ENCODE measurements at regions not wholly inside any gene's neighbourhood (a gene's known extent, or its start where the extent isn't known, plus 50 kb on each side); places are given as distances from the start of the nearest gene placed in this dataset.

DNA sequence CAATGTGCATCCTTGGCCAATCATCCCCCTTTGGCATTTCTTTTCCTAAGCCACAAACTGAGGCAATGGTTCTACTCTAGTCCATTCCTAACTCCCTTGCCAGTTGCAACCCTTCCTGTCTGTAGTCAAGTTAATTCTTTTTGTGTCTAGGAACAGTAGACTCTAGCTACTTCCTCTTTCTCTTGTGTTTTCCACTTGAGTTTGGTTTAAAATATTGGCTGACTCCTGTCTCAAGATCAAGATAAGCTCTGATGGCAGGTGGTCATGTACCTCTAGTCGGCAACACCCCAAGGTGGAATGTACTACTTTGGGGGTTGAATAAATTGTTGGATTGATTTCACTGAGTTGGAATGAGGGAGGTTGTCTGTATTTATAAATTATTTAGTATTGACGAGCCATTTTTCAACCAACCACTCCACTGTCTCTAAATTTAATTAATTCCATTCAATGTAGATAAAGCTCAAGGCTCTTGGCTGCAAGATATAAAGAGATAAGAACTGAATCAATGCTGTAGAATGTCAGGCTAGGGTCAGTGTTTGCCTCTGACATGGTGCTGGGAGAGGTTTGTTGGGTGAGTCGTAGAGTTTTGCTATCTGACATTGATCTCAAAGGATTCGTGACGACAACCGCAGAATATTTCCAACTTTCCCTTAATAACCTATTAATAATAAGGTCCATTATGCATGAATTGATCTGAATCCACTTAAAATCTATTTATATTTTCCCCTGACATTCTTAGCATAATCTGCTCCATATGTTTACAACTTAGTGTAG lies 188.7 kb upstream of the APCDD1 start:
- DNase-seq (ENCODE audit: extremely low read depth, low read depth, low spot score), result no peak

DNA sequence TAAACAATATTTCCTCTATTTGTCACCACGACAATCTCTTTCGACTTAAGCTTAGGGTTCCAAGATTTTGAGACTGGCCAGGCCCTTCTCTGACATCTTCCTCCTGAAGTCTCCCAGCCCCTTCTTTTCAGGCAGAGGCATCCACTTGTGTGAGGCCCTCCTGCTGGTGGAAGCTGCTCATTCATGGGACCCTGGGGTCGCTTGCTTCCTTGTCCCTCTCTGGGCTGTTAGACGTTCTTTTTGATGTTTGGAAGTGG lies 188.2 kb upstream of the APCDD1 start:
- no peak for DNase-seq (ENCODE audit: extremely low read depth, low read depth, low spot score)

DNA sequence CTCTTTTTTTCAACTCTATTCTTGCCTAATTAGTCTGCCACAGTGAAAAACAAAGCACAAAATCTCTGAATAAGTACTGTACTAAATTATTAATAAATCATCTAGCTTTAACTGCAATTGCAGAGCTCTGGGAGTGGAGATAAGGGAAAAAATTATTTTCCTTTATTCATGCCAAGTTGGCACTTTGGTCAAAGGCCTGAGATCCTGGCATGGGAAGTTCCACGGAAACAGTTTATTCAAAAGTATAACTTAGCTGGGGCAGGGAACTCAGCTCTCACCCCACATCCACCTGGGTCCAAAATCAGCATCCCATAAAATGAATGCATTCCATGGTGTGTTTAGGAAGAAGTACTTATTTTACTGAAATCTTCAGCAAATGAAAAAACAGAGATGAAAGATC lies 185.2 kb upstream of the APCDD1 start:
- DNase-seq (ENCODE audit: extremely low read depth, low read depth, low spot score), result no peak

DNA sequence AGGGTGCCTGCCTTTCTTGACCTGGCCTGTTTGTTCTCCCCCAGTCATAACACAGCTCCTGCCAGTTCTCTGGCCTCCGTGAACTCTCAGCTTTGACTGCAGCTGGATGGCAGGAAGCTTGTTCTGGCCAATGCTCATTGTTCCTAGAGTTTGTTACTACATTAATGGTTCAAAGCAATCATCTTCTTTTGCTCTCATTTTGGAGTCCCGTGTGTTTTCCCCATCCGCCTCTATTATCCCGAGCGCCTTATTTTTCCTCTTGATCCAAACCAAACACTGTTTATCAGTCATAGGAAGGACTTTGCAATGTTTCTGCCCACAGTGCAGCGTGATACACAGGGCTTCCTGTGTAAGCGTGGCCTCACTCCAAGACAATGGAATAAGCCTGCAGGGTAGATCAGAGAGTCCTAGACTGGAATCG lies 184.3 kb upstream of the APCDD1 start:
- DNase-seq (ENCODE audit: extremely low read depth, low read depth, low spot score), result peak; percentile 44

DNA sequence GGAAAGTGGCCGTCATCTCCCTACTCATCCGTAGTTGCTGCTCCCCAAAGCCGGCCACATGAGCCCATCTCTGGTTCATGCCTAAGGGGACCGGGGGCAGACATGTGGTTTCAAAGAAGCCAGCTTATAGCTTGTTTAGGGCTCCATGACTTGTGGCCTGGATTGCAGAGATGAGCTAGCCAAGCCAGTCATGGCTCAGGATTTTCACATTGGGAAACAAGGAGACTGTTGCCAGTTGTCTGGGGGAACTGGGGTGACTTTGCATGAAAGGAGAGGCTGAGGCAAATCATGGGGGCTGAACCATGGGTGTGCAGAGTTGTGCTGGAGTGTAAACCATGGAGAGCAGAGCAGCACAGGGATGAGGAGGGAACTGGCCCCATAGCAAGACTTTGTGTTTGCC lies 183.0 kb upstream of the APCDD1 start:
- DNase-seq (ENCODE audit: extremely low read depth, low read depth, low spot score), result no peak

DNA sequence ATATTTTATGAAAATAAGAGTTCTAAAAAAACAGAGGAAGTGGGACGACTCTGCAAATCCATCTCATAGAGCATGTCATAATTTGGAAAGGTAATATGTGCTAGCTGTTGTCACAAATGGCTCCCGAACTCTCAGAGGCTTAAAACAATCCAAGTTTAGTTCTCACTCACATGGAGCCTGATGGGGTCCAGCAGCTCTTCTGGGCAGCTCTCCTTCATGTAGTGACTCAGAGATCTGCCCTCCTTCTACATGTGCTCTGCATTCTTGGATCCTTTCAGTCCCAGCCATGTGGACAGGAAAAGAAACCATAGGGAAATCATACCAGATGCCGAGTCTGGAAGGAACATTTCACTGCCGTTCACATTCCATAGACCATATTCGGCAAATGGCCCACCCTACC lies 180.1 kb upstream of the APCDD1 start:
- DNase-seq (ENCODE audit: extremely low read depth, low read depth, low spot score), result no peak

DNA sequence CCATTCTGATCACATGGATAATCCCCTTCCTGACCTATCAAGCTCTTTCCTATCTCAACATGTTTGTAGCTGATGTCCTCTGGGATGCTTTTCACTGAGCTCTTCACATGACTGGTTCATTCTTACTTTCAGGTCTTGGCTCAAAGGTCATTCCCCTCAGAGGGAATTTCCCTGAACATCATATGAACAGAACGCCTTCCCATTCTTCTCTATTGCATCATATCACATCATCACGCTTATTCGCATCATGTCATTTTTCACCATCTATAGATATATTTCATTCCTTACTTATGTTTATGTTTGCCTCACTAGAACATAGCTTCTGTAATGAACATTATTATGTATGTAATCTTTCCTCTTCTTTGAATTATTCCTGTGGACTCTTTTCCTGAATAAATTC lies 178.9 kb upstream of the APCDD1 start:
- DNase-seq (ENCODE audit: extremely low read depth, low read depth, low spot score), result no peak

DNA sequence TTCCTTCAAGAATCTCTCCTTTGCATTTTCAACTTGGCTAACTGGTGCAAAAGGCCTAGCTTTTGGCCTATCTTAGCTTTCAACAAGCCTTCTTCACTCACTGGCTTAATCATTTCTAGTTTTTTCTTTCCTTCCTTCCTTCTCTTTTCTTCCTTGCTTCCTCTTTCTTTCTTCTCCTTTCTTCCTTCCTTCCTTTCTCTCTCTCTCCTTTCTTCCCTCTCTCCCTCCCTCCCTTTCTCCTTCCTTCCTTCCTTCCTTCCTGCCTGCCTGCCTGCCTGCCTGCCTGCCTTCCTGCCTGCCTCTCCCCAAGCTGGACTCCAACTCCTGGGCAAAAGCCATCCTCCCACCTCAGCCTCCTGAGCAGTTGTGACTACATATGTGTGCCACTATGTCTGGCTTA lies 176.2 kb upstream of the APCDD1 start:
- DNase-seq (ENCODE audit: extremely low read depth, low read depth, low spot score), result no peak

DNA sequence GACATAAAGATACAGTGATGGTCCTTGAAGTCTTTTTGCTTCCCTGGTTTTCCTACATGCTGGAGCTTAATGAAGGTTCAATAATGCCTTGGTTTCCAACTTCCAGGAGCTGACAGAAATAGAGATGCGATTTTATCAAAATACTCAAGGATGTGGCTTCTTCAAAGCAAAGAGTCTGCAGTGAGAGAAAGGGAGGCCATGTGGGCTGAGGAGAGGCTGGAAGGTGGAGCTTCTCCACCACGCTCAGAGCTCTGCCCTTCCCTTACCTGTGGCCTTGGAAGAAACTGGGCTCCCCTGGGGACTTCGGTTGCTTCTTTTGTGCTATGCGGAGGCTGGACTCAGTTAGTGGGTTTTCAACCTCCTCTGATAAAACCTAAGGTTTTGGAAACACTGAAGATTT lies 175.0 kb upstream of the APCDD1 start:
- DNase-seq (ENCODE audit: extremely low read depth, low read depth, low spot score), result no peak

DNA sequence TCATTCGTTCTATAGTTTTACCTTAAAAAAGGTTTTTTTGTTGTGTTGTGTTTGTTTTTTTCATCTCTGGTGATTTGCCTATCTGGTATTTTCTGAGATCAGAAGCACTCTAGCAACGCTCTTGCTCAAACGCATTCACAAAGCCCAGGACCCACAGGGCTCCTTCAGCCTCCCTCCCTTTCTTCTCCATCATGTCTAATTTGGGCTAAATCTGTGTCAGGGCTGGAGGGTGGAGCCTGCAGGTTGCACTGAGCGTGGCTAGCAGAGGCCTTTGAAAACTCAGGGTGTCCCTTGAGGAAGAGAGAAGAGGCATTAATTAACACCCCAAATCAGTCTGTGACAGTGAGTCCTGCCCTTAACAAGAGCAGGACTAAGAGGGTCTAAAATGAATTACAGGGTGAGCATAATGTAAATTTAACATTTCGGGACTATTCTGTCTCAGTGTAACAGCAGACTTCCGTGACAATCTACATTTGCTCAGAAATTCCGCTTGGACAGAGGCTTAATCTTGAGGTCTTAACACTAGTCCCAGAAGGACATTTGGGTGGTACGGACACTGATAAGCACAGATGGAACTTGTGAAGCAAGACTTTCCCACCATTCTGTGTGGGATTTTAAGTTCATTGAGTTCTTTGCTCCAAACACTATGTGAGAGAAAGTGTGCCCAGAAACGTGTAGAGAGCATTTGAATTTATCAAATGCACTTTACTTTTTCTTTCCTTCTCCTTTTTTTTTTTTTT lies 174.4 kb upstream of the APCDD1 start:
- DNase-seq (ENCODE audit: extremely low read depth, low read depth, low spot score), result no peak

DNA sequence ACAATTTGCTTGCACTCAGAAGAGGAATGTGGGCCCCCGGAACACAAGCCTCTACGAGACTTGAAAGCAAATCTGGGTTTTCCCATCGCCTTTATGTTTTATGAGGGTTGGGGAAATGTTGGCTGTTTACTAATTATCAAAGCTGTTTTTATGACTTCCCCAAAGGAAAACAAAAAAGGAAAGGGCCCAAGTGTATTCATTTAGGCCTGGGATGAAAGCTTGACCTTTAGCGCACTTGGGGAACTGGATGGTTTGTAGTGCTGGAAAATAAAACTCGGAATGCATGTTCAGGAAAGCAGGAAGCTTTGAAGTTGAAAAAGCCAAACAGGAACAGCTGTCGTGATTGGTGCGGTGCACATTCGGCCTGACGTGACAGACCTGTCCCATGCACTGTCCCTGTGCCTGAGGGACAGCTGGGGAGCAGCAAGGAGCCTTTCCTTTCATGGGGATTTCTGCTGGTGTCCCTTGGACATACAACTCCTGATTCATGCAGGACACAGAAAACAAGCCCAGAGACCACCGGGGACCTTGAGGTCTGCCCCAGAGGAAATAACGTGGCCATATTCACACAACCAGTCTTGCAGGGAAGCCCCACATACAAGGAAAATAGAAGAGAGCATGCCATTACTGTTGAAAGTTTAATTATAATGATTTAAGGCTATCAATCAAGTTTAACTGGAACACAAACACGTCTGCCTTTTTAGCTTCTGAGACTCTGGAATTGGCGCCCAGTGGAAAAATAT lies 169.7 kb upstream of the APCDD1 start:
- no peak for DNase-seq (ENCODE audit: extremely low read depth, low read depth, low spot score)

DNA sequence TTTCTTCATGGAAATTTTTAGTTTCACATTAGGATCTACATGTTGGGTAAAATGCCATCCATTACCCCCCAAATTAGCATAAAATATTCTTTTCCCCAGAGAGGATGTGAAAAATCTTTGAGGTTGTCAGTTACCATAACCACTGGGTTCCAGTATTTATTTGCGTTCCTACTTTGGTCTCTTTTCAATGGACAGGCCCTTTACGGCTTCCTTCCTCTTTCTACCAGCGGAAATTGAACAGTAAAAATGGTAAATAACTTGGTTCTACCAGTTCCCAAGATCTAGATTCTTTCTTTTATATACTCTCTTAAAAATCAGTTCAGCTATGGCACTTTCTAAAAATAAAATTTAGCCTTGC lies 169.2 kb upstream of the APCDD1 start:
- DNase-seq (ENCODE audit: extremely low read depth, low read depth, low spot score), result no peak

DNA sequence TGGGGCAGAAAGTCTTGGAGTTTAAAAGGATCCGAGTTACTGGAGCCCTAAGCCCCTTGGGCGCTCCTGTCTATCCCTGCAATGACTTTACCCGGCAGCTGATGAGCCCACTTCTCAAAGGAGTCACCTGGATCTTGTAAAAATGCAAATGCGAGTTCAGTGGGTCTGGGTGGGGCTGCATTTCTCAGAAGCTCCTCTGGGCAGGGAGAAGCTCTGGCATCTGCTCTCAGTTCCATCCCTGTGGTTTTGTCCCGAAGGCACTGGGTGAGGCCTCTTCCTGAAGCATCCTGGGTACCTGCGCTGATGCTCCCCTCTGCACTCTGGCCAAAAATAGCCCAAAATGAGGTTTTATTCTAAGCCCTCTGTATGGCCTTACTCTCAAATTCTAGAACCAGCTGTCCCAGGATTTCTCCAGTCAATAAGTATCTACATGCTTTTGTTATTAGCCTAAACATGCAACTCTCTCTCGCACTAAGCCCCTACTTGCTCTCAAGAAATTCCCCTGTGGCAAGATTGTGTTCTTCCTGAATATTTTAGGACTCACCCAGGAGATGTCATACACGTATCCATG lies 167.8 kb upstream of the APCDD1 start:
- no peak for DNase-seq (ENCODE audit: extremely low read depth, low read depth, low spot score)

DNA sequence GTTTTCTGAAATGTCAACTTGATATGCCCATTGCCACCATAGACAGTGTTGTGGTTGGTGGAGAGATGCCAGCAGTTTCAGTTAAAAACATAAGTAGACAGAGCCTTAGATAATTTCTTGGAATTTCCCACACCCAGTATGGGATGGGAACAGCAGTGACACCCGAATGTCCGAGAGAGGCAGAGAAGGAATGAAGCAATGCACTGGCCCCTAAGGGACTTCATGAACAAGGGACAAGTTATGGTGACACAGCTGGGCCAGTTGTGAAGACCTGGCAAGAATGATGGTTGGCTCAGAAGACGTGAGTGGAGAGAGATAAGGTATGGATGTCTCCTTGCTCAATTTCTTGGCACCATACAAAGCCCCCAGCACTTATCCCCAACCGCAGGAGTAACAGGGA lies 165.2 kb upstream of the APCDD1 start:
- no peak for DNase-seq (ENCODE audit: extremely low read depth, low read depth, low spot score)

DNA sequence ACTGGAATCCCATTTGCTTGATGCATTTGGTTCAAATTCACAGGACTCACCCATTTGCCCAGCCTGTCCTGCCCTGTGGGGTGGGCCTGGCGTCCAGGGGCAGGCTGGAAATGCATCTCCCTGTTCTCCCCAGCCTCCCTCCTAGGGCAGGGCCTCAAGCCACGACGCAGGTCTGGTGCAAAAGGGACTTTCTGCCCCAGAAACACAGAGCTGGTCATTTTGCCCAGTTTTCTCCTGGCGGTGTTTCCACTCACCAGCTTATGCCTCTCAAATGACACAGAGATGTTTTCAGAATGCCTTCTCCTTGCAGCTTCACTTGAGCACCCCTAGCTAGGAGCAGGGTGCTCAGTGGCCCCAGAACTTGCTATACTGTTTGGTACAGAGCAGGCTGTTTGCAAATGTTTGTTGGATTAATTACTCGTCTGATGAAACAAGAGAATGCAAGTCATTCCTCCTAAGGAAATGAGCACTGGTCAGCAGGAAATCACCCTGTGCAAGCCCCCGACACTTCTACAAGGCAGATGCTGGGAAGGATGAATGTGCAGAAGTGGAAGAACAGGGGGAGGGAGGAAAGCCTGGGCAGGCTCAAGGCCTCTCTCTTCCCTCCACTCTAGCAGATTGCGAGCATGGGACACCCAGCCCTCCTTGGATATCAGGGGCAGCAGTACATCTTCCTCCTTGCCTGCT lies 164.3 kb upstream of the APCDD1 start:
- DNase-seq (ENCODE audit: extremely low read depth, low read depth, low spot score), result no peak

DNA sequence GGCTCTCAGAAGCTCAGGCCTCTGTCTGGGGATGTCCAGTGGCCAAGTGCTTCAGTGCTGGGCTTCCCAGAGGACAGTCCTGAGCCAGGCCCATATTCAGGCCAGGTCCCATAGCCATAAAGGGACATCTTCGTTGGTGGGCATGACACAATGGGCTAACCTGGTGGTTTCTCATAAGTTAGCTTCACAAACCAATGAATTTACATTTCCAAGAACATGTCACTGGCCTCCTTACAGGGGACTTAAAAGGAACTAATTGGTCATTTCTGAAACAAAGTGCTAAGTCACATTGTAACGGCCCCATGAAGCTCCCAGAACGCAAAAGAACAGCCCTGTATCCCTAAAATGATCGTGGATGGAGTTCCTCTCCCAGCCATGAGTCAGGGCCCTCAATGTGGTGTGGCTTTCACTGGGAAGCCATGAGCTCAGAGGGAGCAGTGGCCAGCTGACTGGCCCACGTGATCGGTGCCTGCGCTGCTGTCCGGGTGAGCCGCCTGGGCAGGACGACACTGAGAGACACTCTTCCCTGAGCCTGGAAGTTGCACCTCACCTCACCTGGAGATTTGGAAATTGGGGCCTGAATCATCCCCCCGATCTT lies 163.7 kb upstream of the APCDD1 start:
- DNase-seq (ENCODE audit: extremely low read depth, low read depth, low spot score), result no peak

DNA sequence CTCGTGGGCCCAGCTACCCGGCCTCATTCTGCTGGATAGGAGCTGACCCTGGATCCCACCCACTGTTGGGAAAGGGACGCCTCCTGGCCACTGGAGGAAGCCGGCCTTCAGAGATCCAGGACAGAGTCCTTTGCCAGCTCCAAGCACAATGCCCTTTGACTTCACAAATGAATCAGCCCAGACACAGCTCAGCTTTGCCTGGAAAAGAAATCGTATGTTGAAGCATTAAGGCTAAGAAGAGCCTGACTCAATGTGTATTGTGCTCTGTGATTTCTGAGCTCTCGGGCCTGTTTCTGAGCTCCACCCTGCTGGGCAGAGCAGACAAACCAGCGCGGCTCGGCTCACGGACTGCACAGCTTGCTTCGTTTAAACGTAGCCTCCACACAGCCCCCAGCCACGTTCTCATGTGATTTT lies 162.9 kb upstream of the APCDD1 start:
- DNase-seq (ENCODE audit: extremely low read depth, low read depth, low spot score), result no peak

DNA sequence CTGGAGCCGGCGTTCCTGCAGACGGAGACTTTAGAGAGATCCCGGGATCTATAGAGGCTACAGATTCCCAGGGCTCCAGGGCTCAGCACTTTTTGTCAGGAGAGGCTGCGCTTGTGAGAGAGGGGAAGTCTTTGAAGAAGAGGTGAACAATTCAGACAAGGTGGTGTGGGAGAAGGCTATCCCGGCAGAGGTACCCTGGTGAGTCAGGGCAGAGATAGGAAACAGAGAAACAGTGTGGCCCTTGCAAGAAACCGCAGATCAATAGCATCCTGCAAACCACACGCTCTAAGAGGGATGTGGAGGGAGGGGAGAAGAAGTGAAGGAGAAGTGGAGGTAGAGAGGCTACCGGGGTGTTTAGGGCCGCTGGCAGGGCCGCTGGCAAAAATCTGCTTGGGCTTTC lies 160.5 kb upstream of the APCDD1 start:
- no peak for DNase-seq (ENCODE audit: extremely low read depth, low read depth, low spot score)

DNA sequence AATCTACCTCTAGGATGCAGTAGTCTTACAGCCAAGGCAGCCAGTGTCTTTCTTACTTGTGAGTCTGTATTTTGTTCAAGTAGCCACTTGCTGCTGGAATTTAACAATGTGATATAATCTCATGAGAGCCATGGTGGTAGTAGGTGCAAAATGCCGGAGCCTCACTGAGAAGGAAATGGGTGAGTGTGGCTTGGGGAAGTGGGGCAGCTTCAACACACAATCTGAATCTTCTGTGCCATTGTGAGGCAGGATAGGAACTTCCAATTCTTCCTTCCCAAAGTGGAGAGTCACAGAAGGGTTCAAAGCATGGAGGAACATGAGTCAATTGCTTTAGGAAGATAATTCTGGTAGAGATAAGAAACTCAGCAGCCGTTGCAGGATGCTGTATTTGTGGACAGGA lies 158.7 kb upstream of the APCDD1 start:
- no peak for DNase-seq (ENCODE audit: extremely low read depth, low read depth, low spot score)

DNA sequence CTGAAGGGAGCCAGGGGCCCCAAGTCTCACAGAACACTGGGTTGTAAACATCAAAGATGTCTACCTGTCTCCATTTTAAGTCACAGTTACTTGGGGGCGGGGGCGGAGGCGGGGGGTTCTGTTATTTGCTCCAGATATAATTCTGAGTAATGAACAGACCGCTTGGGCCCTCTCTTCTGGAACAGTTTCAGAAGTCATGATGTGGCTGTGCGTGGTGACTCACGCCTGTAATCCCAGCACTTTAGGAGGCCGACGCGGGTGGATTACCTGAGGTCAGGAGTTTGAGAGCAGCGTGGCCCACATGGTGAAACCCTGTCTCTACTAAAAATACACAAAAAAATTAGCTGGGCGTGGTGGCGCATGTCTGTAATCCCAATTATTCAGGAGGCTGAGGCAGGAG lies 157.9 kb upstream of the APCDD1 start:
- DNase-seq (ENCODE audit: extremely low read depth, low read depth, low spot score), result no peak

DNA sequence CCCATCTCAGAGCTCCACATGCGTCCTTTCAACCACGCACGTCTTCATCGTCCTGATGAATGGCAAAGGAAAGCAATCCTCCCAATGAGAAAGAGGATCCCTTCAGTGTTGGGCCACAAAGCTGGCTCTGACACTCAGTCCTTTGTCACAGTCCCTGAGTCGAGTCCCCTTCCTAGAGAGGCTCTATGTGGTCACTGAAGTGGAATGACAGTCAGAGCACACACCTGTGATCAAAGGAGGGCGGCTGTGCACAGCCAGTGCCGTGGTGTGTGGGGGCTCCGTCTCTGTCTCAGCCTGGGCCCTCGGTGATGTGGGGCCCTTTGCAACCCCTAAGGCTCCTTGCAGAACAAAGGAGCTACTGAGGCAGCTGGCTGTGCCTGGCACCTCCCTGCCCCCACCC lies 157.3 kb upstream of the APCDD1 start:
- no peak for DNase-seq (ENCODE audit: extremely low read depth, low read depth, low spot score)
